ENCODE measurements at regions not wholly inside any gene's neighbourhood (a gene's known extent, or its start where the extent isn't known, plus 50 kb on each side); places are given as distances from the start of the nearest gene placed in this dataset.

GRCh38 chr6:104669483-104669882, 190.2 kb downstream of the HACE1 start (continued):
- no peak for TF ChIP-seq CTCF (IDR thresholded peaks at IDR 0.05; ENCODE audit: low read depth, low read length, missing input control)
- no peak for TF ChIP-seq EGR1 (IDR thresholded peaks at IDR 0.05; ENCODE audit: low read depth in 2 of 2)
- TF ChIP-seq, protein P1, sequence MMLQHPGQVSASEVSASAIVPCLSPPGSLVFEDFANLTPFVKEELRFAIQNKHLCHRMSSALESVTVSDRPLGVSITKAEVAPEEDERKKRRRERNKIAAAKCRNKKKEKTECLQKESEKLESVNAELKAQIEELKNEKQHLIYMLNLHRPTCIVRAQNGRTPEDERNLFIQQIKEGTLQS (IDR thresholded peaks at IDR 0.05), result no peak
- TF ChIP-seq NR2F2 (IDR thresholded peaks at IDR 0.05), result no peak
- no peak for TF ChIP-seq YY1 (IDR thresholded peaks at IDR 0.05)
- no peak for TF ChIP-seq FOXA2 (IDR thresholded peaks at IDR 0.05)
- no peak for TF ChIP-seq FOXA1 (IDR thresholded peaks at IDR 0.05)
- no peak for TF ChIP-seq ZBTB33 (IDR thresholded peaks at IDR 0.05)
- TF ChIP-seq TAF1 (conservative IDR thresholded peaks at IDR 0.05), result no peak
- TF ChIP-seq HNF4G (IDR thresholded peaks at IDR 0.05), result no peak

- 94% methylated on average over 2 of the region's 2 CpGs for WGBS
- no peak for DNase-seq (ENCODE audit: low spot score)
- Histone ChIP-seq H3K27me3 (ENCODE audit: control insufficient read depth in 4 of 4, insufficient read depth in 4 of 4, low read length in 3 of 4) (no peaks in the 10 kb centered on the region), H3K9ac (ENCODE audit: low read depth in 1 of 2, low read length in 2 of 2) (no peak overlapping the region), H3K4me3 (ENCODE audit: low read depth in 1 of 3, low read length in 3 of 3) (no peak overlapping the region), H3K4me1 (ENCODE audit: control insufficient read depth in 4 of 4, insufficient read depth in 4 of 4, low read length in 3 of 4) (no peaks in the 10 kb centered on the region), H3K27ac (ENCODE audit: low read depth in 1 of 2, low read length in 2 of 2) (no peak overlapping the region), H3K9me3 (ENCODE audit: control insufficient read depth in 4 of 4, low read length in 3 of 4) (peaks cover 0 to 2% (median 0%) of the 10 kb centered on the region in 4 donors), H3K36me3 (ENCODE audit: control insufficient read depth in 4 of 4, insufficient read depth in 3 of 4, low read depth in 1 of 4, low read length in 3 of 4) (no peaks in the 10 kb centered on the region)
- TF ChIP-seq, protein P1 (IDR thresholded peaks at IDR 0.05), result no peak
- TF ChIP-seq JUND (IDR thresholded peaks at IDR 0.05) (no peak), HNF4G (IDR thresholded peaks at IDR 0.05) (no peak), CTCF (IDR thresholded peaks at IDR 0.05; ENCODE audit: low read depth, low read length, missing input control) (no peak), FOXA1 (IDR thresholded peaks at IDR 0.05) (no peak), NR2F2 (IDR thresholded peaks at IDR 0.05) (no peak), REST (IDR thresholded peaks at IDR 0.05) (no peak), GABPA (IDR thresholded peaks at IDR 0.05 in 1 of 2, conservative IDR thresholded peaks at IDR 0.05 in 1 of 2) (no peak), SP1 (IDR thresholded peaks at IDR 0.05) (no peak), YY1 (IDR thresholded peaks at IDR 0.05) (no peak), FOXA2 (IDR thresholded peaks at IDR 0.05) (no peak), RAD21 (IDR thresholded peaks at IDR 0.05) (no peak)
- TF ChIP-seq, protein P2, sequence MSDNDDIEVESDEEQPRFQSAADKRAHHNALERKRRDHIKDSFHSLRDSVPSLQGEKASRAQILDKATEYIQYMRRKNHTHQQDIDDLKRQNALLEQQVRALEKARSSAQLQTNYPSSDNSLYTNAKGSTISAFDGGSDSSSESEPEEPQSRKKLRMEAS (IDR thresholded peaks at IDR 0.05), result no peak
These were observed 203.5 kb downstream of the HACE1 start for GRCh38 chr6:104656235-104656634.

All from liver (tissue), 8 donors.